GM13977 (cell line): ENCODE measurements at regions not wholly inside any gene's neighbourhood (a gene's known extent, or its start where the extent isn't known, plus 50 kb on each side); places are given as distances from the start of the nearest gene placed in this dataset.

ENCODE experiments used
- DNase-seq: peaks from one replicate; pipeline ENCODE4 v3.0.0; 2012; ENCODE audit warnings: low spot score
- in situ Hi-C: fragments of 300-500 bp; cut with MboI; formaldehyde crosslinking; loops from one replicate; pipeline ENCODE4 v1.12.0; 2022; ENCODE audit warnings: low sequenced_read_pairs, low pct_unique_long_range_greater_than_20kb, mixed read lengths, inconsistent platforms; ENCODE audit not compliant: unreplicated experiment
- TF ChIP-seq, protein P1 (sequence below): IDR thresholded peaks from 2 replicates; pipeline ENCODE4 v1.5.1; 2012; ENCODE audit warnings: mild to moderate bottlenecking, control low read depth; ENCODE audit not compliant: insufficient read depth; ENCODE audit errors: extremely low read depth, missing control alignments

DNA sequence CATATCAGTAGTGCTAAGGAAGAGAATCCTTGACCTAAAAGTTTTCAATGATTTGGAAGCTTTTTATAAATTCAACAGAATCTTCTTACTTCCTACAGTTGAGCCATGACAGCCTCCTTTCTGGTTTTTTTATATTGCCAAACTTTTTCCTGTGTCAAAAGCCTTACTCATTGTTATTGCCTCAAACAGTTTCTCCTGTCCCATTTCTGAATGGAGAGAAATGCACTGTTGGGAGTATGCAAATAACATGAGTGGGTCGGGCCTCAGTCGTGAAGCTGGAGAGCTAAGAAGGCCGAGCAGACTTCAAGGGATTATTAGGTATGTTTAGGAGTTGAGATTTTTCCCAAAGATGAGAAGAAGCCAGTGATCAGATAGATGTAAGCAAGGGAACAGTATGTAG, 766.4 kb upstream of the KLHL1 start:
- TF ChIP-seq, protein P1, sequence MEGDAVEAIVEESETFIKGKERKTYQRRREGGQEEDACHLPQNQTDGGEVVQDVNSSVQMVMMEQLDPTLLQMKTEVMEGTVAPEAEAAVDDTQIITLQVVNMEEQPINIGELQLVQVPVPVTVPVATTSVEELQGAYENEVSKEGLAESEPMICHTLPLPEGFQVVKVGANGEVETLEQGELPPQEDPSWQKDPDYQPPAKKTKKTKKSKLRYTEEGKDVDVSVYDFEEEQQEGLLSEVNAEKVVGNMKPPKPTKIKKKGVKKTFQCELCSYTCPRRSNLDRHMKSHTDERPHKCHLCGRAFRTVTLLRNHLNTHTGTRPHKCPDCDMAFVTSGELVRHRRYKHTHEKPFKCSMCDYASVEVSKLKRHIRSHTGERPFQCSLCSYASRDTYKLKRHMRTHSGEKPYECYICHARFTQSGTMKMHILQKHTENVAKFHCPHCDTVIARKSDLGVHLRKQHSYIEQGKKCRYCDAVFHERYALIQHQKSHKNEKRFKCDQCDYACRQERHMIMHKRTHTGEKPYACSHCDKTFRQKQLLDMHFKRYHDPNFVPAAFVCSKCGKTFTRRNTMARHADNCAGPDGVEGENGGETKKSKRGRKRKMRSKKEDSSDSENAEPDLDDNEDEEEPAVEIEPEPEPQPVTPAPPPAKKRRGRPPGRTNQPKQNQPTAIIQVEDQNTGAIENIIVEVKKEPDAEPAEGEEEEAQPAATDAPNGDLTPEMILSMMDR: no peak
- DNase-seq: no peak
- in situ Hi-C loops: no loop called here

DNA sequence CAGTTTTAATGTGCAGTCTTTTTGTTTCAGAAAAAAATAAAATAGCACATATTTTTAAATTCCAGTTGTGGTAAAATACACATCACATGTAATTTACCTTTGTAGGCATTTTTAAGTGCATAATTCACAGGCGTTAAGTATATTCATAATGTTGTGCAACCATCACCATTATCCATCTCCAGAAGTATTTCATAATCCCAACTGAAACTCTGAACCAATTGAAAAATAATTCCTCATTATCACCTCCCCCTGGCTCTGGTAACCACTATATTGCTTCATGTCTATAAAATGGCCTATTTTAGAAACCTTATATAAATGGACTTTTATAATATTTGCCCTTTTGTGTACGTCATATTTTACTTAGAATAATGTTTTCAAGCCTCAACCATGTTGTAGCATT, 756.5 kb upstream of the KLHL1 start:
- no peak for DNase-seq
- in situ Hi-C loops: no loop called here
- TF ChIP-seq, protein P1: no peak

DNA sequence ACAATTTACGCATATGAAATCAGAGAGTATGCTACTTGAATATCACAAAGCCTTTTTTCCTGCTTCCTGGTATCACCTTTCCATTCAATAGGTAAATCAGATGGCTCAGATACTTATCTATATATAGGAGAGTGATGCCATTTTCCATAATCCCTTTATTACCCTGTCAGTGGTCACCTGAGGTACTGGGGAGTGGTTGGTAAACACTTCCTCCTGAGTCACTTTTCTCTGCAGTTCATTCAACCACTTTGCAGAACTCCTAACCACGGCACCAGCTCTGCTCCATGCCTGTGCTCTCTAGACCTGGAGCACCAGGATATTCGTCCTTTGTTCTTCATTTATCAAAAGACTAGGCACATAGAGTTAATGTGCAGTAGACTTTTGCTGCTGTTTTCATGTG, 748.5 kb upstream of the KLHL1 start:
- in situ Hi-C loops: no loop called here
- no peak for DNase-seq

DNA sequence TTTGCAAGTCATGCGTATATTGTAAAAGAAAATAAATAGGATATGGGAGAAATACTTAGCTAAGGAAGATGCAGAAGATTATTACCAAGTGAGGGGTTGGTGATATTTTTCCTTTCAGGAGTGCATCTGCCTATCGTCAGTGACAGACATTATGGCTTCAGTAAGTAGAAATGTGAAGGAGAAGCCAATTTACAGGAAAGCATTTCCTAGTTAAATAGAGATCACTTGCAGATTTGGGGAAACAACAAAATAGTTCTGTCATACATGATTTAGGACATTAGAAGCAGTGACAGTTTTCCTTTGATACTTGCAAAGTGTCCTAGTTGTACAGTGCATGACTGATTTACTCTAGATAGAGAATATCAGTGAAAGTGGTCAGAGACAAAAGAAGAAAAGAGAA, 747.8 kb upstream of the KLHL1 start:
- TF ChIP-seq, protein P1: no peak

More for the DNA sequence above, 748.5 kb upstream of the KLHL1 start:
- TF ChIP-seq, protein P1: no peak

DNA sequence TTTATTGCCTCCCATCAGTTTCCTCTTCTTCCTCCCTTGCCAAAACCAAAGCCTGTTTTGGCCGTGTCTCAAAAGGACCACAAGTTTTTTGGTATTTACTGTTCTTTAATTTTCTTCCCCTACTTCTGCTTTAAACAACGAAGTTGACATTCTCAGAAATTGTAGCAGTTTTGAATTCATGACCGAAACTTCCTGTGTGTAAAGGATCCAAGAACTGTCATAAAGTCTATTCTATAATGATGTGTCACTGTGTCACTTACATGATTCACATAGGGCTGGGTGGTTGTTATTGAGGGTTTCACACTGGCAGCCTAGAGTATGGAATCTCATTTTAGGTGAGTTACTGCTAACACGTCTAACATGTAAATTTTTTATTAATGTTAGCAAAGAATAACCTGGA, 741.0 kb upstream of the KLHL1 start:
- in situ Hi-C loops: no loop called here
- TF ChIP-seq, protein P1: no peak
- no peak for DNase-seq

More for the DNA sequence above, 747.8 kb upstream of the KLHL1 start:
- no peak for DNase-seq
- in situ Hi-C loops: no loop called here

DNA sequence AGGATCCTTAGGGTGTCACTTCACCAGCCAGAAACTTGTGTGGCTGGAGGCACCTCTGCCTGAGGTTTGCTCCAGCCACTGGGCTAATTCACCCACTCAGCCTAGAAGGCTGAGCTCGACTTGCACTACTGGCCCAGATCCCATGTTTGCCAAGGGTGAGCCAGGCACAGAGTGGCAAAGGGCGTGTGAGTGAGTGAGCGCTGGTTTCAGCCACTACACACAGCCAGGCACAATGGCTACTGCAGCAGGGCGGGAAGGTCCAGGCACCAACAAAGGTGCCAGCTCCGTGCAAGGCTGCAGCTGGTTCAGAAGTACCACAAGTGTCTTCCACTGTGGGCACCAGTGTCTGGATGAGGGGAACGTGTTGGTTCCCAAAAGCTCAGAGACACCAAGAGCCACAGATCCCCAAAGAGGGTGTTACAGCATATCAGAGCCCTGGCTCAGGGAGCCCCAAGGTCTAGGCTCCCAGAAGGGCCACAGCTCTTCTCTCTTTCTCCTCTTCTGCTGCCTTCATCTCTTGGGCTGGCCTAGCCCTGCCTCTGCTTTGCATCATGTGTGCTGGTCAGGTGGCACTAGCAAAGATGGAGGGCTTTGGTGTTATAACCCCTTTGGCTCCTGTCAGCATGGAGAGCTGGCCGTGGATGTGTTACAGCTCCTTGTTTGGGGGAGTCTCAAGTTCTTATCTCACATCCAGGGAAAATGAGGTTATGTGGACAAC, 736.3 kb upstream of the KLHL1 start:
- TF ChIP-seq, protein P1: no peak
- in situ Hi-C loops: no loop called here
- no peak for DNase-seq

DNA sequence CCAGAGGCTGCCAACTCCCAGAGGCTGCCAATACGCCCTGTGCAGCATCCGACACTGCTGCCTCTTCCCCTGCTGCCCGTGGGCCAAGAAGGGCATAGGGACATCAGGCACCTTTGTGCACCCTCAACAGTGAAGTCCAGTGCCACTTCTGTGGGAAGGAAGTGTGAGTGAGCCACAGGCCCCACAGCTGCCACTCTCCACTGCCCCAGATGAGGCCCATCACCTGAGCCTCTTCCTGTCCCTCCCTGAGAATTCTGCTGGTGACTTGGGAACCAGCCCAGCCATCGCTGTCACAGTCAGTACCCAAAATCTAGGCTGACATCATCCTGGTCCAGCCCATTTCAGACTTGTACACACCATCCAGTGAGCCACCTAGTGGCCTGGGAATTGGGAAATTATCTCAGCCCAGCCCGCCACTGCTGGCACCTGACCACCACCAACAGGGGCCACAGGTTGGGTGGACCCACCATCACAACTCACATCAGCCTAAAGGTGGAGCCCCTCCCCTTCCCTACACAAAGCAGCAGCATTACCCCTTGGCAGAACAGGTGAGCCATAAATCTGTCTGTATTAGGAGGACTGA, 733.9 kb upstream of the KLHL1 start:
- DNase-seq: no peak
- in situ Hi-C loops: no loop called here
- TF ChIP-seq, protein P1: peak; percentile 8
